Lower leg skin (tissue), 3 donors: ENCODE measurements at regions not wholly inside any gene's neighbourhood (a gene's known extent, or its start where the extent isn't known, plus 50 kb on each side); places are given as distances from the start of the nearest gene placed in this dataset.

ENCODE experiments used
- CTCF ChIP-seq, 3 donors: fragments of 450-650 bp; IDR thresholded peaks; one replicate each; pipeline ENCODE4 v1.5.1; 2016; ENCODE audit warnings: antibody characterized with exemption in 3 of 3, mild to moderate bottlenecking in 3 of 3, moderate library complexity in 2 of 3
- POLR2A ChIP-seq, 2 donors: fragments of 450-650 bp; IDR thresholded peaks; one replicate each; pipeline ENCODE4 v1.6.1; 2016 to 2017; ENCODE audit warnings: antibody characterized with exemption in 2 of 2, mild to moderate bottlenecking in 1 of 2, moderate library complexity in 1 of 2

GRCh38 chr13:34731486-34731885 is 210.6 kb upstream of the NBEA start:
- no peak for TF ChIP-seq POLR2A (IDR thresholded peaks at IDR 0.05)
- TF ChIP-seq CTCF (IDR thresholded peaks at IDR 0.05), result no peak
